Smooth muscle cell (in vitro differentiated cells): ENCODE measurements at regions not wholly inside any gene's neighbourhood (a gene's known extent, or its start where the extent isn't known, plus 50 kb on each side); places are given as distances from the start of the nearest gene placed in this dataset.

Experiments
- DNase-seq: peaks from one replicate; lab custom pipeline; 2025; ENCODE audit not compliant: unreplicated experiment; lab: John Stamatoyannopoulos, UW
- H2AFZ ChIP-seq: fragments of 200-600 bp; sonication (generic); 2 replicates; pipeline ENCODE4 v1.6.0; 2016; ENCODE audit warnings: antibody characterized with exemption, low read depth, mild to moderate bottlenecking
- H3F3A ChIP-seq: fragments of 200-600 bp; sonication (generic); 2 replicates; pipeline ENCODE4 v1.6.0; 2017; ENCODE audit warnings: antibody characterized with exemption, low read depth
- H3K27ac ChIP-seq: fragments of 200-600 bp; sonication (generic); 2 replicates; pipeline ENCODE4 v1.5.1; 2016; ENCODE audit warnings: low read depth, mild to moderate bottlenecking
- H3K27me3 ChIP-seq: fragments of 200-600 bp; sonication (generic); 2 replicates; pipeline ENCODE4 v1.6.1; 2016; ENCODE audit warnings: low read depth, mild to moderate bottlenecking
- H3K36me3 ChIP-seq: fragments of 200-600 bp; sonication (generic); 2 replicates; pipeline ENCODE4 v1.5.1; 2016; ENCODE audit warnings: low read depth
- H3K4me1 ChIP-seq: fragments of 200-600 bp; sonication (generic); 2 replicates; pipeline ENCODE4 v1.5.1; 2016; ENCODE audit warnings: low read depth
- H3K4me2 ChIP-seq: fragments of 200-600 bp; sonication (generic); 2 replicates; pipeline ENCODE4 v1.6.0; 2016; ENCODE audit warnings: mild to moderate bottlenecking
- H3K4me3 ChIP-seq: fragments of 200-600 bp; sonication (generic); 2 replicates; pipeline ENCODE4 v1.5.1; 2016; ENCODE audit warnings: mild to moderate bottlenecking
- H3K79me2 ChIP-seq: fragments of 200-600 bp; sonication (generic); 2 replicates; pipeline ENCODE4 v1.6.0; 2016; ENCODE audit warnings: low read depth, mild to moderate bottlenecking
- H3K9ac ChIP-seq: fragments of 200-600 bp; sonication (generic); 2 replicates; pipeline ENCODE4 v1.6.0; 2016; ENCODE audit warnings: low read depth
- H3K9me3 ChIP-seq: fragments of 200-600 bp; sonication (generic); replicated peaks from 2 replicates; pipeline ENCODE4 v1.5.1; 2016; ENCODE audit warnings: low read depth
- H4K20me1 ChIP-seq: fragments of 200-600 bp; sonication (generic); 2 replicates; pipeline ENCODE4 v1.6.0; 2016; ENCODE audit warnings: low read depth
- CTCF ChIP-seq: fragments of 200-600 bp; sonication (generic); IDR thresholded peaks from 2 replicates; pipeline ENCODE4 v1.5.1; 2017; ENCODE audit warnings: borderline replicate concordance, mild to moderate bottlenecking, antibody characterized with exemption; ENCODE audit not compliant: insufficient read depth, poor library complexity, severe bottlenecking
- WGBS: methylation state at CpG from one replicate; pipeline ENCODE4 v1.1.7; 2016; ENCODE audit warnings: low lambda C conversion rate; 5-methylcytosine and 5-hydroxymethylcytosine counted together

GRCh38 chr4:128483816-128484215 is 196.2 kb upstream of the PGRMC2 start:
- Histone ChIP-seq H4K20me1 (no peaks in the 10 kb centered on the region), H3K9me3 (no peaks in the 10 kb centered on the region), H3K9ac (no peak overlapping the region), H3K79me2 (no peaks in the 10 kb centered on the region), H3F3A (no peaks in the 10 kb centered on the region), H3K4me1 (no peaks in the 10 kb centered on the region), H3K4me2 (no peak overlapping the region), H3K27me3 (no peaks in the 10 kb centered on the region), H3K27ac (no peak overlapping the region), H2AFZ (no peak overlapping the region), H3K36me3 (no peaks in the 10 kb centered on the region), H3K4me3 (no peak overlapping the region)
- DNase-seq, result no peak
- TF ChIP-seq CTCF, result no peak
- WGBS, result 91% methylated on average over 2 of the region's 2 CpGs

DNA sequence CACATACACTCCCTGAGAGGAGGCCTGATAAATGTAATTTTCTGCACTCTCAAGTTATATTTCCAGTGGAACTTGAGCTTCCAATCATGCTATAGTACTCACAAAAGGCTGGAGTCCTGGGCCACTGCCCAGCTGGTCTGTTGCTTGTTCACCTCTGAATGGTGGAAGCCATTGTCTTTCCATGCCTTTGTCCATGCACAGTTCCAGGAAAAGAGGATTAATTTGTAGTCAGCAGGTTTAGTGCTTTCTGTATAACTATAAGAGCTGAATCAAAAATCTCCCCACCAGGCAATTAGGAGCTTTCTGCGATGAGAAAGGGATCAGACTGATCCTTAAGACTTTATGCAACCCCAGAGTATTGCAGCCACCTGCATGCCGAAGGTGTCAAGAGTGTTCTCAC is 195.4 kb upstream of the PGRMC2 start:
- Histone ChIP-seq H3K4me3 (no peak overlapping the region), H3K4me1 (no peaks in the 10 kb centered on the region), H4K20me1 (no peaks in the 10 kb centered on the region), H3K27ac (no peak overlapping the region), H3K9me3 (no peaks in the 10 kb centered on the region), H3K79me2 (no peaks in the 10 kb centered on the region), H3K9ac (no peak overlapping the region), H3K27me3 (no peaks in the 10 kb centered on the region), H3F3A (no peaks in the 10 kb centered on the region), H3K4me2 (no peak overlapping the region), H2AFZ (no peak overlapping the region), H3K36me3 (no peaks in the 10 kb centered on the region)
- no peak for TF ChIP-seq CTCF
- WGBS, result 100% methylated on average over 2 of the region's 2 CpGs
- no peak for DNase-seq

- H3F3A ChIP-seq, result no peaks in the 10 kb centered on the region
- 86% methylated on average over 1 of the region's 1 CpG for WGBS
- no peak overlapping the region for H2AFZ ChIP-seq
- H3K9me3 ChIP-seq, result no peaks in the 10 kb centered on the region
- H3K79me2 ChIP-seq, result no peaks in the 10 kb centered on the region
- H4K20me1 ChIP-seq, result no peaks in the 10 kb centered on the region
- no peak overlapping the region for H3K9ac ChIP-seq
- TF ChIP-seq CTCF, result no peak
- no peak for DNase-seq
- H3K4me1 ChIP-seq, result no peaks in the 10 kb centered on the region
- no peaks in the 10 kb centered on the region for H3K36me3 ChIP-seq
- H3K27me3 ChIP-seq, result no peaks in the 10 kb centered on the region
- no peak overlapping the region for H3K27ac ChIP-seq
- no peak overlapping the region for H3K4me2 ChIP-seq
- H3K4me3 ChIP-seq, result no peak overlapping the region
Observed at GRCh38 chr4:128481752-128482480, 194.3 kb upstream of the PGRMC2 start.

- Histone ChIP-seq H4K20me1 (no peaks in the 10 kb centered on the region), H3K4me1 (no peaks in the 10 kb centered on the region), H3K79me2 (no peaks in the 10 kb centered on the region), H3K36me3 (no peaks in the 10 kb centered on the region), H3K27ac (no peak overlapping the region), H3K9me3 (no peaks in the 10 kb centered on the region), H2AFZ (no peak overlapping the region), H3K4me2 (no peak overlapping the region), H3K9ac (no peak overlapping the region), H3K27me3 (no peaks in the 10 kb centered on the region), H3K4me3 (no peak overlapping the region), H3F3A (no peaks in the 10 kb centered on the region)
- DNase-seq, result no peak
- TF ChIP-seq CTCF, result no peak
- 94% methylated on average over 1 of the region's 1 CpG for WGBS
Observed at GRCh38 chr4:128480945-128481344, 193.3 kb upstream of the PGRMC2 start.
